Neural progenitor cell (in vitro differentiated cells): ENCODE measurements at regions not wholly inside any gene's neighbourhood (a gene's known extent, or its start where the extent isn't known, plus 50 kb on each side); places are given as distances from the start of the nearest gene placed in this dataset.

Experiments used
- EZH2 ChIP-seq: fragments of 200-600 bp; sonication (generic); IDR thresholded peaks from 2 replicates; pipeline ENCODE4 v1.6.1; 2017; ENCODE audit warnings: antibody characterized with exemption, mild to moderate bottlenecking, moderate library complexity
- EZH2phosphoT487 ChIP-seq: fragments of 200-600 bp; sonication (generic); IDR thresholded peaks from 2 replicates; pipeline ENCODE4 v1.6.1; 2017; ENCODE audit warnings: antibody characterized with exemption
- TF ChIP-seq, protein P1 (sequence below): fragments of 200-600 bp; sonication (generic); IDR thresholded peaks from 2 replicates; pipeline ENCODE4 v1.5.1; 2017; ENCODE audit warnings: antibody characterized with exemption, mild to moderate bottlenecking

DNA sequence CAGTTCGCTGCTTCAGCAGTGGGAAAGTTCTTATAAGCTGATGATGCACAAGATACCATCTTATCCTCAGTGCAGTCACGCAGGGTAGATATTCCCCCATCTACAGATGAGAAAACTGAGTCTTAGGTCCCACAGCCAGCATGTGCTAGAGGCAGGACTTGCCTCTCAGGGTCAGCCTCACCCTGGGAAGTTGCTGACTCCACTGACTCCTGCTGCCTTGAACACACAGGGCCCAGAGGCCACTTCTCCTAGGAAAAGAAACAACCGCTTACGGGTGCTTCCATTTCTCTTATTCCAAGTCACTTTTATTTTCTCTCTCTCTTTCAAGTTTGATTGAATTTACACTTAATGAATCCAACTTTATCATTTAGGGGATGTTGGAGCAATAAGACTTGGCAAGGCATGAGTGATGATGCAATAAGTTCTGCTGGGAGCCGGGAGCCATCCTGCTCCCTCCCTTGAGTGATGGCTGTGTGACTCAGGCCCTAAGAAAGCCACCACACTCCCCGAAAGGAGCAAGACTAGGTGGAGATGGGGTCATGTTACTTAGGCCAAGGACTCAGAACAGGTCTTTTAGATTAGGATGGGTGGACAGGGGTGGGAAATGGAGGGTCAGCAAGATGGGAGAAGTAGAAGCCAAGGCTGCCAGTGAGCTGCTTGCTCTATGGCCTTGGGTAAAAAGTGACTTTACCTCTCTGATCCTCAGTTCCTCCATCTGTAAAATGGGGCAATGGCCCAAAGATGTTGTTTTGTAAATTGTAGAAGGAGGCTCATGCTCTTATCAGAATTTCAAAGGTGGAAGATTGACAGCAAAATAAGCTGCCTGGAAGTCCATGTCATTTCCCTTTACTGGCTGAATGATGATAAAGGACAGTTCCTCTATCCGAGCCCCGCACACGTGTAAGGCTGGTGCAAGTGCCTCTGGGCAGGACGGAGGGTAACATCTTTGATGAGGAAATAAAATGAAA lies 67.4 kb upstream of the ZNF618 start:
- no peak for TF ChIP-seq EZH2
- TF ChIP-seq, protein P1, sequence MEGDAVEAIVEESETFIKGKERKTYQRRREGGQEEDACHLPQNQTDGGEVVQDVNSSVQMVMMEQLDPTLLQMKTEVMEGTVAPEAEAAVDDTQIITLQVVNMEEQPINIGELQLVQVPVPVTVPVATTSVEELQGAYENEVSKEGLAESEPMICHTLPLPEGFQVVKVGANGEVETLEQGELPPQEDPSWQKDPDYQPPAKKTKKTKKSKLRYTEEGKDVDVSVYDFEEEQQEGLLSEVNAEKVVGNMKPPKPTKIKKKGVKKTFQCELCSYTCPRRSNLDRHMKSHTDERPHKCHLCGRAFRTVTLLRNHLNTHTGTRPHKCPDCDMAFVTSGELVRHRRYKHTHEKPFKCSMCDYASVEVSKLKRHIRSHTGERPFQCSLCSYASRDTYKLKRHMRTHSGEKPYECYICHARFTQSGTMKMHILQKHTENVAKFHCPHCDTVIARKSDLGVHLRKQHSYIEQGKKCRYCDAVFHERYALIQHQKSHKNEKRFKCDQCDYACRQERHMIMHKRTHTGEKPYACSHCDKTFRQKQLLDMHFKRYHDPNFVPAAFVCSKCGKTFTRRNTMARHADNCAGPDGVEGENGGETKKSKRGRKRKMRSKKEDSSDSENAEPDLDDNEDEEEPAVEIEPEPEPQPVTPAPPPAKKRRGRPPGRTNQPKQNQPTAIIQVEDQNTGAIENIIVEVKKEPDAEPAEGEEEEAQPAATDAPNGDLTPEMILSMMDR = no peak
- no peak for TF ChIP-seq EZH2phosphoT487
